SK-N-SH (cell line): ENCODE measurements at regions not wholly inside any gene's neighbourhood (a gene's known extent, or its start where the extent isn't known, plus 50 kb on each side); places are given as distances from the start of the nearest gene placed in this dataset.

Source experiments
- CTCF ChIA-PET: fragments of 300-600, 350-600 bp; formaldehyde crosslinking; extraction: SDS; loops from one replicate; lab custom pipeline; 2021; lab: Yijun Ruan, JAX
- POLR2A ChIA-PET: fragments of 350-600 bp; sonication (Branson Sonifier 250); formaldehyde crosslinking; extraction: SDS; loops from one replicate; lab custom pipeline; 2020; ENCODE audit warnings: antibody characterized with exemption, inconsistent platforms; lab: Yijun Ruan, JAX
- DNase-seq: peaks from one replicate; pipeline ENCODE4 v3.0.0; 2012
- H2AFZ ChIP-seq: fragments of 200-600 bp; sonication (generic); 2 replicates; pipeline ENCODE4 v1.8.1; 2016; ENCODE audit warnings: antibody characterized with exemption, mild to moderate bottlenecking, low read depth
- H3F3A ChIP-seq: fragments of 200-600 bp; sonication (generic); replicated peaks from 2 replicates; pipeline ENCODE3; 2016; ENCODE audit warnings: antibody characterized with exemption, mild to moderate bottlenecking; ENCODE audit not compliant: insufficient read depth
- H3K27ac ChIP-seq, 2 experiments: fragments of 200-500 bp in 1 of 2; fragments of 200-600 bp in 1 of 2; sonication (Bioruptor generic) in 1 of 2; sonication (generic), shearing (Covaris generic) in 1 of 2; 2 replicates each; pipeline versions ENCODE4 v1.5.1 to v1.6.1; 2014 to 2016; ENCODE audit warnings: low read depth in 2 of 2, inconsistent platforms in 1 of 2, low read length in 1 of 2, mild to moderate bottlenecking in 1 of 2, mixed read lengths in 1 of 2
- H3K27me3 ChIP-seq: fragments of 200-600 bp; sonication (generic), shearing (Covaris generic); 2 replicates; pipeline ENCODE4 v1.6.1; 2016; ENCODE audit warnings: mixed run types; ENCODE audit not compliant: insufficient read depth
- H3K36me3 ChIP-seq, 2 experiments: fragments of 200-500 bp in 1 of 2; fragments of 200-600 bp in 1 of 2; sonication (Bioruptor generic) in 1 of 2; sonication (generic) in 1 of 2; replicated peaks in 1 of 2; 2 replicates each; pipeline versions ENCODE3 to v1.5.1; 2014 to 2016; ENCODE audit warnings: low read length in 1 of 2, mild to moderate bottlenecking in 1 of 2; ENCODE audit not compliant: insufficient read depth in 2 of 2, control insufficient read depth in 1 of 2
- H3K4me1 ChIP-seq, 2 experiments: fragments of 200-500 bp in 1 of 2; fragments of 200-600 bp in 1 of 2; sonication (Bioruptor generic) in 1 of 2; sonication (generic), shearing (Covaris generic) in 1 of 2; 2 replicates each; pipeline versions ENCODE4 v1.5.1 to v1.6.1; 2014 to 2016; ENCODE audit warnings: low read depth in 1 of 2, low read length in 1 of 2, mixed run types in 1 of 2; ENCODE audit not compliant: insufficient read depth in 2 of 2, control insufficient read depth in 1 of 2
- H3K4me2 ChIP-seq: fragments of 200-600 bp; sonication (generic), shearing (Covaris generic); 2 replicates; pipeline ENCODE4 v1.6.1; 2017; ENCODE audit warnings: mixed run types
- H3K4me3 ChIP-seq, 2 experiments: fragments of 200-500 bp in 1 of 2; fragments of 200-600 bp in 1 of 2; sonication (Bioruptor generic) in 1 of 2; sonication (generic), shearing (Covaris generic) in 1 of 2; 2 replicates each; pipeline versions ENCODE4 v1.5.1 to v1.8.1; 2014 to 2016; ENCODE audit warnings: low read depth in 2 of 2, inconsistent platforms in 1 of 2, low read length in 1 of 2, mild to moderate bottlenecking in 1 of 2, mixed read lengths in 1 of 2, moderate library complexity in 1 of 2
- H3K79me2 ChIP-seq: fragments of 200-600 bp; sonication (generic); 2 replicates; pipeline ENCODE4 v1.8.1; 2017; ENCODE audit warnings: mild to moderate bottlenecking; ENCODE audit not compliant: insufficient read depth
- H3K9ac ChIP-seq: fragments of 200-600 bp; sonication (generic); 2 replicates; pipeline ENCODE4 v1.6.1; 2017; ENCODE audit warnings: mixed run types
- H3K9me2 ChIP-seq: fragments of 200-600 bp; sonication (generic); 2 replicates; pipeline ENCODE4 v1.6.1; 2017; ENCODE audit warnings: mixed run types
- H3K9me3 ChIP-seq: fragments of 200-600 bp; sonication (generic); 2 replicates; pipeline ENCODE4 v1.6.1; 2017; ENCODE audit warnings: mixed run types, mild to moderate bottlenecking, moderate library complexity
- H4K20me1 ChIP-seq: fragments of 200-600 bp; sonication (generic); 2 replicates; pipeline ENCODE4 v1.6.1; 2017; ENCODE audit warnings: mild to moderate bottlenecking, mixed run types; ENCODE audit not compliant: insufficient read depth
- ELF1 ChIP-seq: IDR thresholded peaks from 2 replicates; pipeline ENCODE4 v1.4.0; 2012
- FOXJ3 ChIP-seq: sonication (generic); formaldehyde crosslinking; IDR thresholded peaks from 2 replicates; pipeline ENCODE4 v1.5.1; 2020; ENCODE audit warnings: mild to moderate bottlenecking, missing genetic modification reagents
- FOXM1 ChIP-seq: IDR thresholded peaks from 2 replicates; pipeline ENCODE4 v1.4.0; 2012; ENCODE audit warnings: low read depth, mild to moderate bottlenecking
- GABPA ChIP-seq: IDR thresholded peaks from 2 replicates; pipeline ENCODE4 v1.4.0; 2012; ENCODE audit warnings: low read depth, mild to moderate bottlenecking
- GATA2 ChIP-seq: sonication (generic); formaldehyde crosslinking; IDR thresholded peaks from 2 replicates; pipeline ENCODE4 v1.5.0; 2020; ENCODE audit warnings: mild to moderate bottlenecking, missing genetic modification reagents
- MXI1 ChIP-seq: IDR thresholded peaks from 2 replicates; pipeline ENCODE4 v1.6.1; 2012; ENCODE audit warnings: mild to moderate bottlenecking, low read depth, low read length, improper control_type of control experiment
- RAD21 ChIP-seq: IDR thresholded peaks from 2 replicates; pipeline ENCODE4 v1.6.1; 2012; ENCODE audit warnings: mild to moderate bottlenecking, low read length
- REST ChIP-seq: IDR thresholded peaks from 2 replicates; pipeline ENCODE4 v1.6.1; 2012; ENCODE audit warnings: mild to moderate bottlenecking, low read depth, low read length, moderate library complexity
- YY1 ChIP-seq: IDR thresholded peaks from 2 replicates; pipeline ENCODE4 v1.4.0; 2012; ENCODE audit warnings: low read depth, mild to moderate bottlenecking
- WGBS: methylation state at CpG from one replicate; pipeline ENCODE4 v1.1.6; 2017; ENCODE audit warnings: low lambda C conversion rate; 5-methylcytosine and 5-hydroxymethylcytosine counted together
- TF ChIP-seq, protein P1 (sequence below): IDR thresholded peaks from 2 replicates; pipeline ENCODE4 v1.4.0; 2012; ENCODE audit warnings: low read depth
- TF ChIP-seq, protein P2 (sequence below): IDR thresholded peaks from 2 replicates; pipeline ENCODE4 v1.4.0; 2012; ENCODE audit warnings: low read depth, borderline replicate concordance
- TF ChIP-seq, protein P3 (sequence below): fragments of 150-350 bp; IDR thresholded peaks from 2 replicates; pipeline ENCODE4 v1.6.1; 2016; ENCODE audit warnings: mild to moderate bottlenecking, low read depth, low read length

DNA sequence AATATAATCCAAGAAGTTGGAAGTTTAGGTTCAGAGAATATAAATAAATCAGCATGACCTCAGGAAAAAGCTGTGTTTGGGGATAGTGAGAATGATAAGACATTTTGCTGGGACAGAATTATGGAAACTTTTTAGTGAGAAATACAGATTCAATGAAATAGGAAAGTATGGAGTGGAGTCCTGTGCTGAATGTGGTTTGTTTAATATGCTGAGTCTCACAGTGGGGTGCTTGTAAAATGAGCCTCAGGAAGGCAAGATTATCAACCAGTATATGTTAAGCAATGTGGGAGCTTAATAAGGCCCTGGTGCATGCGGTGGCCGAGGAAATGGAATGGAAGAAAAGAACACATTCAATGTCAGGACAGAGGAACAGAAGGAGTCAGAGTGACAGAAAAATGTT is 1554.7 kb upstream of the TENM3 start:
- DNase-seq = no peak
- Histone ChIP-seq H3K4me1 (no peaks in the 10 kb centered on the region; a peak in 1 of 4 replicates), H3K27me3 (no peaks in the 10 kb centered on the region), H3K9ac (no peak overlapping the region), H3K4me2 (no peak overlapping the region), H2AFZ (no peak overlapping the region), H3K27ac (no peak overlapping the region), H3K79me2 (no peaks in the 10 kb centered on the region), H3F3A (no peaks in the 10 kb centered on the region), H3K9me2 (no peaks in the 10 kb centered on the region), H3K9me3 (no peaks in the 10 kb centered on the region), H3K4me3 (no peak overlapping the region), H3K36me3 (no peaks in the 10 kb centered on the region), H4K20me1 (no peaks in the 10 kb centered on the region)
- ChIA-PET POLR2A (no interaction called here), CTCF (no interaction called here)
- TF ChIP-seq, protein P1, sequence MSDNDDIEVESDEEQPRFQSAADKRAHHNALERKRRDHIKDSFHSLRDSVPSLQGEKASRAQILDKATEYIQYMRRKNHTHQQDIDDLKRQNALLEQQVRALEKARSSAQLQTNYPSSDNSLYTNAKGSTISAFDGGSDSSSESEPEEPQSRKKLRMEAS = no peak
- TF ChIP-seq, protein P2, sequence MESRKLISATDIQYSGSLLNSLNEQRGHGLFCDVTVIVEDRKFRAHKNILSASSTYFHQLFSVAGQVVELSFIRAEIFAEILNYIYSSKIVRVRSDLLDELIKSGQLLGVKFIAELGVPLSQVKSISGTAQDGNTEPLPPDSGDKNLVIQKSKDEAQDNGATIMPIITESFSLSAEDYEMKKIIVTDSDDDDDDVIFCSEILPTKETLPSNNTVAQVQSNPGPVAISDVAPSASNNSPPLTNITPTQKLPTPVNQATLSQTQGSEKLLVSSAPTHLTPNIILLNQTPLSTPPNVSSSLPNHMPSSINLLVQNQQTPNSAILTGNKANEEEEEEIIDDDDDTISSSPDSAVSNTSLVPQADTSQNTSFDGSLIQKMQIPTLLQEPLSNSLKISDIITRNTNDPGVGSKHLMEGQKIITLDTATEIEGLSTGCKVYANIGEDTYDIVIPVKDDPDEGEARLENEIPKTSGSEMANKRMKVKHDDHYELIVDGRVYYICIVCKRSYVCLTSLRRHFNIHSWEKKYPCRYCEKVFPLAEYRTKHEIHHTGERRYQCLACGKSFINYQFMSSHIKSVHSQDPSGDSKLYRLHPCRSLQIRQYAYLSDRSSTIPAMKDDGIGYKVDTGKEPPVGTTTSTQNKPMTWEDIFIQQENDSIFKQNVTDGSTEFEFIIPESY = no peak
- TF ChIP-seq FOXM1 (no peak), GATA2 (CRISPR knock-in tag) (no peak), REST (no peak), GABPA (no peak), ELF1 (no peak), RAD21 (no peak), MXI1 (no peak), YY1 (no peak)
- TF ChIP-seq, protein P3, sequence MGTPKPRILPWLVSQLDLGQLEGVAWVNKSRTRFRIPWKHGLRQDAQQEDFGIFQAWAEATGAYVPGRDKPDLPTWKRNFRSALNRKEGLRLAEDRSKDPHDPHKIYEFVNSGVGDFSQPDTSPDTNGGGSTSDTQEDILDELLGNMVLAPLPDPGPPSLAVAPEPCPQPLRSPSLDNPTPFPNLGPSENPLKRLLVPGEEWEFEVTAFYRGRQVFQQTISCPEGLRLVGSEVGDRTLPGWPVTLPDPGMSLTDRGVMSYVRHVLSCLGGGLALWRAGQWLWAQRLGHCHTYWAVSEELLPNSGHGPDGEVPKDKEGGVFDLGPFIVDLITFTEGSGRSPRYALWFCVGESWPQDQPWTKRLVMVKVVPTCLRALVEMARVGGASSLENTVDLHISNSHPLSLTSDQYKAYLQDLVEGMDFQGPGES = no peak
- WGBS = 67% methylated on average over 2 of the region's 2 CpGs

DNA sequence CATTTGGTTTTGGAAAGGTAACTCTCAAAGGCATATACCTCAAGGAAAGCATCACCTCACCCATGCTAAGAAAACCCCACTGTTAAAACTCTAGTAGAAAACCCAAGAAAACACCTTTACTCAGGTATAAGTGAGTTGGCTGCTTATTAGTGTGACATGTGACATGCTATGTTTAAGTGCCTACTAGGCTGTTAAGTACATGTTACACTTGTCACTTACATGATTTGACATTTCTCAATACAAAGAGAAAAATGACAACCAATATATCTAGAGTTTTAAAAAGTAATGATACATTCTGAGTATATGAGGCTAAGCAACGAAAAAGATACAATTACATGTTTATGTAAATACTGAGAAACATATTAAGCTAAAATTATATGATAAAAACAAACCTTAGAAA is 1548.3 kb upstream of the TENM3 start:
- 4% methylated on average over 1 of the region's 1 CpG for WGBS
- Histone ChIP-seq H3K79me2 (no peaks in the 10 kb centered on the region), H3K4me2 (no peak overlapping the region), H3K36me3 (no peaks in the 10 kb centered on the region), H3K4me1 (no peaks in the 10 kb centered on the region), H3F3A (no peaks in the 10 kb centered on the region), H4K20me1 (no peaks in the 10 kb centered on the region), H3K27ac (no peak overlapping the region), H3K9me3 (no peaks in the 10 kb centered on the region), H3K9ac (no peak overlapping the region), H3K9me2 (no peaks in the 10 kb centered on the region), H3K27me3 (no peaks in the 10 kb centered on the region), H2AFZ (no peak overlapping the region), H3K4me3 (no peak overlapping the region)
- ChIA-PET CTCF (no interaction called here), POLR2A (no interaction called here)
- no peak for DNase-seq
- TF ChIP-seq FOXM1 (no peak), FOXJ3 (CRISPR knock-in tag) (no peak)
